ENCODE measurements at regions not wholly inside any gene's neighbourhood (a gene's known extent, or its start where the extent isn't known, plus 50 kb on each side); places are given as distances from the start of the nearest gene placed in this dataset.
A peak's percentile ranks its signal among the peaks of the same experiment; 100 is the strongest.
"Not testable (repeated sequence)": the region's sequence is repeated elsewhere in the genome, so short reads cannot be mapped to it uniquely, and the experiment has no call there.

DNA sequence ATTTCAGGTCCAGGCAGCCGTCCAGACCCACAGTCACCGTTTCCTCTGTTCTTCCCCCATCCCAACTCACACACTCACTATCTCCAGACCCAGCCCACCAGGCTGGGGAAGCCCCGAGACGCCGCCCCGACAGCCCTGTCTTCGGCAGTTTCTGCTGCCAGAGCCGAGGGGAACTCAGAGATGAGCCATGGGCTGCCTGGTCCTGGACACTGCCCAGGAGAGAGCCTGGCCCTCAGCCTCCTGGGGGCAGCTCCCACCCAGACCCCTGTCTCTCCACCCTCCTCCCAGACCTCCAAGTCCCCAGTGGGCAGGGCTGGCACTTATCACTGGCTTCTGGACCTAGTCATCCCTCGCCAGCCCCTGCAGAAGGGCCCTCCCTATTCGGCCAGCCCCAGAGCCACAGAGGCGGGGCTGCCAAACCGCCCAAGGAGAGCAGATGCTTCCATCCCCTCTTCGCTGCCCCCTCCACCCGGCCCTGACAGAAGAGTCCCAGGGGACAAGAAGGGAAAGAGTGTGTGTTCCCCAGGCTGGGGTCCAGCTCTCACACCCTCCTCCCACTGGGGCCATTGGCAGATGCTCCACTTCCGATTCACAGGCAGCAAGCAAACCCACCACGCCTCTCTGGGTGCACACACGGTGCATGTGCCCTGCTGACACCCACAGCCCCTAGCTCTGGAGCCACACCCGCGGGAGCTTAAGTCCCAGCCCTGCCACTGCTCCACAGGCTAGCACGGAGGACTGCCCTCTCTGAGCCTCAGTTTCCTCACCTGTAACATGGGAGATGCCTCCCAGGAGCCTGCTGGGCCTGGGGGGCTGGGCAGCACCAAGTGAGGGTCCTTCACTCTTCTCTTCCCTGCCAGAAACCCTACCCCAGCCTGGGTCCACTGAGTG lies 186.4 kb downstream of the TBC1D2B start:
- H4K20me1 ChIP-seq (ENCODE audit: control insufficient read depth, insufficient read depth, low read length, poor library complexity, severe bottlenecking); DNase-seq; H3K9ac ChIP-seq (ENCODE audit: low read length); H3K9me3 Mint-ChIP-seq (ENCODE audit: insufficient read depth); POLR2A ChIA-PET; H3K27ac ChIP-seq (ENCODE audit: low read length in 2 of 2); H3K27ac Mint-ChIP-seq; intact Hi-C loops (cut with micrococcal nuclease); H3K4me3 ChIP-seq (ENCODE audit: control extremely low read depth in 1 of 5, extremely low read depth in 1 of 5, insufficient read depth in 1 of 5, low read depth in 2 of 5, low read length in 4 of 5); CTCF ChIA-PET; H3K9me3 ChIP-seq (ENCODE audit: control extremely low read depth in 1 of 3, control insufficient read depth in 2 of 3, insufficient read depth in 1 of 3, low read length in 2 of 3); H3K27me3 ChIP-seq (replicated peaks in 1 of 4; ENCODE audit: control extremely low read depth in 1 of 4, control insufficient read depth in 3 of 4, insufficient read depth in 4 of 4, low read length in 3 of 4); H3K79me2 ChIP-seq (ENCODE audit: control insufficient read depth, insufficient read depth, low read length); H3K36me3 ChIP-seq (replicated peaks in 1 of 2; ENCODE audit: control extremely low read depth in 1 of 2, control insufficient read depth in 1 of 2, extremely low read depth in 1 of 2, insufficient read depth in 2 of 2, low read length in 1 of 2); H2AFZ ChIP-seq (ENCODE audit: insufficient read depth, low read depth, low read length, poor library complexity, severe bottlenecking): not testable (repeated sequence)
- ATAC-seq (ENCODE audit: low read depth), result peak; percentile 92
- peaks cover 15% of the 10 kb centered on the region for H3K4me1 Mint-ChIP-seq
- Histone ChIP-seq H3K4me1 (ENCODE audit: control insufficient read depth in 2 of 2, insufficient read depth in 2 of 2, low read length in 2 of 2) (peaks cover 4 to 13% of the 10 kb centered on the region in 2 donors), H3K4me2 (replicated peaks; ENCODE audit: low read depth, low read length, poor library complexity, severe bottlenecking) (peak overlapping the region; percentile 28)
- 0% methylated on average over 4 of the region's 20 CpGs for WGBS (ENCODE audit: insufficient coverage)
- H3K4me3 Mint-ChIP-seq, result peak overlapping the region; percentile 29
- H3K27me3 Mint-ChIP-seq, result peaks cover 12% of the 10 kb centered on the region

DNA sequence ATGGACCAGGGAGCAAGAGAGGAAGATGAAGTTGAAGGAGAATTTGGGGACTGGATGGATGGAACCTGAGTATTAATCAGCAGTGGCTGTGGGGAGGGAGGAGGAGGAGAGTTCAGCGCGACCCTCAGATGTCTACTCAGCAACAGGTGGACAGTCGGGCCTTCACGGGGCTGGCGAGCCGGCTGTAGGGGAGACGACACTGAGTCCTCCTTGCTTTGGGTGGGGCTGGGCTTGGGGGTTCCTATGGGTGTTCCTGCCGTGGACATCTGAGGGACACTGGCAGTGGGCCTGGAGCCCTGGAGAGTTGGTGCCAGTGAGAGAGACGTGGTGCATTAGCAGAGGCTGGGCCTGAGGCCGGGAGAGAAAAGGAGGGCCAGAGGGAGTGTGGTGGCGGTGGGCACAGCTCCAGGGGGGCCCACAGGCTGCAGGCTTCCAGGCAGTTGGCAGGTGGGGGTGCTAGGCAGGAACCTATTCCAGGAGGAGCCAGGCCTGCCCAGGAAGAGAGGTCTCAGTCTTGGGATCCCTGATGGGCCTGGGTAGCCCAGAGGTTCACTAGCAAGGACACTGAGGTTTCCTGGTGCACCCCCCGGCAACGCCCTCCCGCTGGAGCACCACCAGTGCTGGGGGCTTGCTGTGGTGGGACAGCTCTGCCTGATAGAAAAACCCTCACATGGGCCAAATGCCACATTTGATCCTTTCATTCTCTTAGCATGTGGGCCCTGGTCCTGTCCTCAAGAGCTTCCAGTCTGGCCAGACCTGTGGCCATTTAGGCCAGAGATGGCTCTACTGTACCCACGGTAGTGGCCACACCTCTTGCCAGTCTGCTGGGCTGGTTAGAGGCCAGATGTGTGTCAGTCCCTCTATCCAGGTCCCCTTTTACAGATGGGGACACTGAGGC lies 187.4 kb downstream of the TBC1D2B start:
- intact Hi-C loops (cut with micrococcal nuclease); H3K27ac ChIP-seq (ENCODE audit: low read length in 2 of 2); DNase-seq; H3K9me3 Mint-ChIP-seq (ENCODE audit: insufficient read depth); H3K27me3 ChIP-seq (replicated peaks in 1 of 4; ENCODE audit: control extremely low read depth in 1 of 4, control insufficient read depth in 3 of 4, insufficient read depth in 4 of 4, low read length in 3 of 4); H3K79me2 ChIP-seq (ENCODE audit: control insufficient read depth, insufficient read depth, low read length); H3K9ac ChIP-seq (ENCODE audit: low read length); CTCF ChIA-PET; H3K4me3 ChIP-seq (ENCODE audit: control extremely low read depth in 1 of 5, extremely low read depth in 1 of 5, insufficient read depth in 1 of 5, low read depth in 2 of 5, low read length in 4 of 5); H4K20me1 ChIP-seq (ENCODE audit: control insufficient read depth, insufficient read depth, low read length, poor library complexity, severe bottlenecking); H2AFZ ChIP-seq (ENCODE audit: insufficient read depth, low read depth, low read length, poor library complexity, severe bottlenecking); H3K36me3 ChIP-seq (replicated peaks in 1 of 2; ENCODE audit: control extremely low read depth in 1 of 2, control insufficient read depth in 1 of 2, extremely low read depth in 1 of 2, insufficient read depth in 2 of 2, low read length in 1 of 2); H3K4me2 ChIP-seq (replicated peaks; ENCODE audit: low read depth, low read length, poor library complexity, severe bottlenecking); POLR2A ChIA-PET; ATAC-seq (ENCODE audit: low read depth); H3K27me3 Mint-ChIP-seq; H3K4me3 Mint-ChIP-seq; H3K9me3 ChIP-seq (ENCODE audit: control extremely low read depth in 1 of 3, control insufficient read depth in 2 of 3, insufficient read depth in 1 of 3, low read length in 2 of 3); H3K27ac Mint-ChIP-seq: not testable (repeated sequence)
- WGBS (ENCODE audit: insufficient coverage), result 89% methylated on average over 10 of the region's 15 CpGs
- peaks cover 4 to 13% of the 10 kb centered on the region in 2 donors for H3K4me1 ChIP-seq (ENCODE audit: control insufficient read depth in 2 of 2, insufficient read depth in 2 of 2, low read length in 2 of 2)
- H3K4me1 Mint-ChIP-seq, result peaks cover 13% of the 10 kb centered on the region

Data from B cell (primary cell).